HEK293 (cell line): ENCODE measurements at regions not wholly inside any gene's neighbourhood (a gene's known extent, or its start where the extent isn't known, plus 50 kb on each side); places are given as distances from the start of the nearest gene placed in this dataset.

Experiments
- SP2 ChIP-seq: fragments of 450-650 bp; formaldehyde crosslinking; IDR thresholded peaks from 2 replicates; pipeline ENCODE4 v1.5.1; 2016; ENCODE audit warnings: missing biosample characterization, missing genetic modification characterization
- TF ChIP-seq, protein P1 (sequence below): fragments of 450-650 bp; formaldehyde crosslinking; optimal IDR thresholded peaks from 2 replicates; pipeline ENCODE3; 2016; ENCODE audit warnings: missing biosample characterization, mild to moderate bottlenecking, missing genetic modification characterization
- TF ChIP-seq, protein P2 (sequence below): fragments of 450-650 bp; formaldehyde crosslinking; IDR thresholded peaks from 2 replicates; pipeline ENCODE4 v1.5.0; 2017; ENCODE audit warnings: missing biosample characterization, missing genetic modification characterization, borderline replicate concordance
- TF ChIP-seq, protein P3 (sequence below): fragments of 450-650 bp; formaldehyde crosslinking; conservative IDR thresholded peaks from 2 replicates; pipeline ENCODE4 v1.5.1; 2016; ENCODE audit warnings: low read depth, missing biosample characterization, missing genetic modification characterization

DNA sequence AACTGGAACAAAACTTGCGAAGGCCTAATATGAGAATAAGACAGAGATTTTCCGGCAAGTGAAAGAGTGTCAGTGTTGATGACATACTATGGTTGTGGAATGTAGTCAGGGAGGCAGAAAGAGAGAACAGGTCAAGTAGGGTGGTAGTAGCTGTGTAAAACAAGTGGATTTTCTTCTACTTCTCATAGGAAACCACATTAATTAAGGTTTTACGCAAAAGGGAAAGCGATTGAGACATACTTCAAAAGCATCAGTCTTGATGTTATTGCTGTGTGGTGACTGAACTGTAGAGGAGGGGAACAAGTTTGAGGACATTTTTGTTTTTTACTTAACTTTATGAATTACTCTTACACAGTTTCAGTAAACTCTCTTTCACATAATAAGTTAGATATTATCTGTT, 186.0 kb upstream of the CNTN5 start:
- TF ChIP-seq, protein P1, sequence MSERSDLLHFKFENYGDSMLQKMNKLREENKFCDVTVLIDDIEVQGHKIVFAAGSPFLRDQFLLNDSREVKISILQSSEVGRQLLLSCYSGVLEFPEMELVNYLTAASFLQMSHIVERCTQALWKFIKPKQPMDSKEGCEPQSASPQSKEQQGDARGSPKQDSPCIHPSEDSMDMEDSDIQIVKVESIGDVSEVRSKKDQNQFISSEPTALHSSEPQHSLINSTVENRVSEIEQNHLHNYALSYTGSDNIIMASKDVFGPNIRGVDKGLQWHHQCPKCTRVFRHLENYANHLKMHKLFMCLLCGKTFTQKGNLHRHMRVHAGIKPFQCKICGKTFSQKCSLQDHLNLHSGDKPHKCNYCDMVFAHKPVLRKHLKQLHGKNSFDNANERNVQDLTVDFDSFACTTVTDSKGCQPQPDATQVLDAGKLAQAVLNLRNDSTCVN (tag by site-specific recombination), result no peak
- no peak for TF ChIP-seq SP2
- TF ChIP-seq, protein P2, sequence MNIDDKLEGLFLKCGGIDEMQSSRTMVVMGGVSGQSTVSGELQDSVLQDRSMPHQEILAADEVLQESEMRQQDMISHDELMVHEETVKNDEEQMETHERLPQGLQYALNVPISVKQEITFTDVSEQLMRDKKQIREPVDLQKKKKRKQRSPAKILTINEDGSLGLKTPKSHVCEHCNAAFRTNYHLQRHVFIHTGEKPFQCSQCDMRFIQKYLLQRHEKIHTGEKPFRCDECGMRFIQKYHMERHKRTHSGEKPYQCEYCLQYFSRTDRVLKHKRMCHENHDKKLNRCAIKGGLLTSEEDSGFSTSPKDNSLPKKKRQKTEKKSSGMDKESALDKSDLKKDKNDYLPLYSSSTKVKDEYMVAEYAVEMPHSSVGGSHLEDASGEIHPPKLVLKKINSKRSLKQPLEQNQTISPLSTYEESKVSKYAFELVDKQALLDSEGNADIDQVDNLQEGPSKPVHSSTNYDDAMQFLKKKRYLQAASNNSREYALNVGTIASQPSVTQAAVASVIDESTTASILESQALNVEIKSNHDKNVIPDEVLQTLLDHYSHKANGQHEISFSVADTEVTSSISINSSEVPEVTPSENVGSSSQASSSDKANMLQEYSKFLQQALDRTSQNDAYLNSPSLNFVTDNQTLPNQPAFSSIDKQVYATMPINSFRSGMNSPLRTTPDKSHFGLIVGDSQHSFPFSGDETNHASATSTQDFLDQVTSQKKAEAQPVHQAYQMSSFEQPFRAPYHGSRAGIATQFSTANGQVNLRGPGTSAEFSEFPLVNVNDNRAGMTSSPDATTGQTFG (tag by site-specific recombination), result no peak
- TF ChIP-seq, protein P3, sequence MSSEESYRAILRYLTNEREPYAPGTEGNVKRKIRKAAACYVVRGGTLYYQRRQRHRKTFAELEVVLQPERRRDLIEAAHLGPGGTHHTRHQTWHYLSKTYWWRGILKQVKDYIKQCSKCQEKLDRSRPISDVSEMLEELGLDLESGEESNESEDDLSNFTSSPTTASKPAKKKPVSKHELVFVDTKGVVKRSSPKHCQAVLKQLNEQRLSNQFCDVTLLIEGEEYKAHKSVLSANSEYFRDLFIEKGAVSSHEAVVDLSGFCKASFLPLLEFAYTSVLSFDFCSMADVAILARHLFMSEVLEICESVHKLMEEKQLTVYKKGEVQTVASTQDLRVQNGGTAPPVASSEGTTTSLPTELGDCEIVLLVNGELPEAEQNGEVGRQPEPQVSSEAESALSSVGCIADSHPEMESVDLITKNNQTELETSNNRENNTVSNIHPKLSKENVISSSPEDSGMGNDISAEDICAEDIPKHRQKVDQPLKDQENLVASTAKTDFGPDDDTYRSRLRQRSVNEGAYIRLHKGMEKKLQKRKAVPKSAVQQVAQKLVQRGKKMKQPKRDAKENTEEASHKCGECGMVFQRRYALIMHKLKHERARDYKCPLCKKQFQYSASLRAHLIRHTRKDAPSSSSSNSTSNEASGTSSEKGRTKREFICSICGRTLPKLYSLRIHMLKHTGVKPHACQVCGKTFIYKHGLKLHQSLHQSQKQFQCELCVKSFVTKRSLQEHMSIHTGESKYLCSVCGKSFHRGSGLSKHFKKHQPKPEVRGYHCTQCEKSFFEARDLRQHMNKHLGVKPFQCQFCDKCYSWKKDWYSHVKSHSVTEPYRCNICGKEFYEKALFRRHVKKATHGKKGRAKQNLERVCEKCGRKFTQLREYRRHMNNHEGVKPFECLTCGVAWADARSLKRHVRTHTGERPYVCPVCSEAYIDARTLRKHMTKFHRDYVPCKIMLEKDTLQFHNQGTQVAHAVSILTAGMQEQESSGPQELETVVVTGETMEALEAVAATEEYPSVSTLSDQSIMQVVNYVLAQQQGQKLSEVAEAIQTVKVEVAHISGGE, result no peak
